WTC11 (cell line): ENCODE measurements at regions not wholly inside any gene's neighbourhood (a gene's known extent, or its start where the extent isn't known, plus 50 kb on each side); places are given as distances from the start of the nearest gene placed in this dataset.

ENCODE experiments used
- CREM ChIP-seq: sonication (generic); formaldehyde crosslinking; IDR thresholded peaks from 2 replicates; pipeline ENCODE4 v1.8.1; 2022; ENCODE audit warnings: mild to moderate bottlenecking, missing genetic modification reagents, moderate library complexity
- CTCF ChIP-seq: fragments of 200-600 bp; IDR thresholded peaks from 2 replicates; pipeline ENCODE4 v1.8.0; 2022; ENCODE audit warnings: antibody characterized with exemption
- EMX1 ChIP-seq: fragments of 250-450 bp; sonication (Bioruptor Pico); IDR thresholded peaks from 2 replicates; pipeline ENCODE4 v1.8.0; 2021; ENCODE audit warnings: mild to moderate bottlenecking
- NFATC4 ChIP-seq: fragments of 250-450 bp; sonication (Bioruptor Pico); IDR thresholded peaks from 2 replicates; pipeline ENCODE4 v1.9.0; 2021; ENCODE audit warnings: mild to moderate bottlenecking
- NR3C1 ChIP-seq: sonication (generic); formaldehyde crosslinking; conservative IDR thresholded peaks from 2 replicates; pipeline ENCODE4 v1.8.1; 2023; ENCODE audit warnings: low read depth, mild to moderate bottlenecking, missing genetic modification reagents
- ZNF232 ChIP-seq: sonication (generic); formaldehyde crosslinking; IDR thresholded peaks from 2 replicates; pipeline ENCODE4 v1.8.0; 2022; ENCODE audit warnings: mild to moderate bottlenecking, missing genetic modification reagents
- ZNF423 ChIP-seq: fragments of 250-450 bp; sonication (Bioruptor Pico); IDR thresholded peaks from 2 replicates; pipeline ENCODE4 v2.1.2; 2022; ENCODE audit warnings: mild to moderate bottlenecking, moderate library complexity

GRCh38 chr2:120480903-120481445 is 135.0 kb downstream of the INHBB start:
- TF ChIP-seq CTCF (no peak), NFATC4 (CRISPR knock-in tag) (no peak), ZNF423 (no peak), NR3C1 (no peak), EMX1 (CRISPR knock-in tag) (no peak), CREM (CRISPR knock-in tag) (no peak), ZNF232 (no peak)
